Right atrium auricular region (tissue), 2 donors: ENCODE measurements at regions not wholly inside any gene's neighbourhood (a gene's known extent, or its start where the extent isn't known, plus 50 kb on each side); places are given as distances from the start of the nearest gene placed in this dataset.

ENCODE experiments used
- DNase-seq: peaks from one replicate; pipeline ENCODE4 v3.0.0-alpha.2; 2019; ENCODE audit warnings: low spot score
- H3K27ac ChIP-seq, 2 donors: fragments of 200-600 bp; sonication (generic); 1 replicate in 1 of 2; 2 replicates in 1 of 2; pipeline ENCODE4 v1.5.1; 2016 to 2019
- H3K27me3 ChIP-seq, 2 donors: fragments of 200-600 bp; sonication (generic); one replicate each; pipeline versions ENCODE4 v1.5.1 to v1.6.0; 2017 to 2019
- H3K36me3 ChIP-seq: fragments of 200-600 bp; sonication (generic); one replicate; pipeline ENCODE4 v1.5.1; 2016
- H3K4me1 ChIP-seq, 2 donors: fragments of 200-600 bp; sonication (generic); one replicate each; pipeline versions ENCODE4 v1.5.1 to v1.6.0; 2017 to 2019
- H3K4me3 ChIP-seq, 2 donors: fragments of 200-600 bp; sonication (generic); 1 replicate in 1 of 2; 2 replicates in 1 of 2; pipeline ENCODE4 v1.5.1; 2017 to 2019; ENCODE audit warnings: mild to moderate bottlenecking in 1 of 2, moderate library complexity in 1 of 2
- H3K9me3 ChIP-seq, 2 donors: fragments of 200-600 bp; sonication (generic); one replicate each; pipeline ENCODE4 v1.5.1; 2019
- CTCF ChIP-seq, 2 donors: fragments of 200-600 bp; sonication (generic); IDR thresholded peaks; one replicate each; pipeline ENCODE4 v1.5.1; 2019; ENCODE audit warnings: antibody characterized with exemption in 2 of 2

DNA sequence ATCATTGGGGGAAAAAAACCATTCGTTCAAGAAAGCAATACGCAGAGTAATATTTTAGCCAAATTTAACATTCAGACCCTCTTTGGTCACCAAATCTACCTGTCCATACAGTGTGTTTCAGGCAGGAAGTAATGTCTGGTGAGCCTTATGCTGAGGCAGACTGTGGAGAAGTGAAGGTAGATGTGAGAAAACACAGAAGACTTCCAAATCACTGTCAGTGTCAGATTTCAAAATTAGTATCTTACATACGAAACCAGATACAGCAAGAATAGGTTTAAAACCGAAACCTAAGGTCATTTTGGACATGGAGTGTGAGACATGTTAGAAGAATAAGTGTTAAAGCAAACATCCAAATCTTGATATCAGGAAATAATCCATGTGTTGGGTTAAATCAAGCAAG, 664.5 kb upstream of the HTR2C start:
- TF ChIP-seq CTCF (IDR thresholded peaks at IDR 0.05), result no peak
- Histone ChIP-seq H3K4me3 (no peak overlapping the region), H3K9me3 (peaks cover 0 to under 1% of the 10 kb centered on the region in 2 donors), H3K27ac (no peak overlapping the region), H3K4me1 (no peaks in the 10 kb centered on the region), H3K36me3 (no peaks in the 10 kb centered on the region), H3K27me3 (no peaks in the 10 kb centered on the region)
- no peak for DNase-seq

- Histone ChIP-seq H3K4me3 (no peak overlapping the region), H3K36me3 (no peaks in the 10 kb centered on the region), H3K27ac (no peak overlapping the region), H3K4me1 (no peaks in the 10 kb centered on the region), H3K9me3 (no peaks in the 10 kb centered on the region), H3K27me3 (no peaks in the 10 kb centered on the region)
- no peak for DNase-seq
- no peak for TF ChIP-seq CTCF (IDR thresholded peaks at IDR 0.05)
Measured at GRCh38 chrX:113906168-113906567, 677.7 kb upstream of the HTR2C start.

GRCh38 chrX:113892891-113893290, 691.0 kb upstream of the HTR2C start:
- no peak for DNase-seq
- Histone ChIP-seq H3K27me3 (no peaks in the 10 kb centered on the region), H3K9me3 (peaks cover 0 to 16% of the 10 kb centered on the region in 2 donors), H3K27ac (no peak overlapping the region), H3K4me3 (no peak overlapping the region), H3K4me1 (no peaks in the 10 kb centered on the region), H3K36me3 (no peaks in the 10 kb centered on the region)
- TF ChIP-seq CTCF (IDR thresholded peaks at IDR 0.05), result no peak

DNA sequence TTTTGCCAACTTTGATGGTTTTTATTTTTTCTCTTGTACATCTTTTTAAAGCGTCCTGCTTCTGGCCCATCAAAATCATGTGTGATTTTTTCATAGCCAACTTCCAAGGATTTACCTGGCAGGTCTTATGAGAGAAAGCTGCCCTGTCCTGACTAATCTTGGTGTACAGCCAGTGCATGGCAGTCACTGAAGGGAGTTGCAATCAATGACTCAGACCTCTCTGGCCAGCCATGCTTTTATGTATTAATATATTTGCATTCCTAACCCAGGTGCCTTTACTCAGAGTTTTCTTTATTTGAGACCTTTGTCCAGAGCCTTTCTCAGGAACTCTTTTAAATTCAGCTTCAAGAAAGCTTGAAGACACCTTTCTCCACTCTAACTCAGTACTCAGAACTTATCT, 691.5 kb upstream of the HTR2C start:
- no peak for TF ChIP-seq CTCF (IDR thresholded peaks at IDR 0.05)
- Histone ChIP-seq H3K9me3 (peaks cover 0 to 16% of the 10 kb centered on the region in 2 donors), H3K27me3 (no peaks in the 10 kb centered on the region), H3K27ac (no peak overlapping the region), H3K4me3 (no peak overlapping the region), H3K36me3 (no peaks in the 10 kb centered on the region), H3K4me1 (no peaks in the 10 kb centered on the region)
- DNase-seq, result no peak

DNA sequence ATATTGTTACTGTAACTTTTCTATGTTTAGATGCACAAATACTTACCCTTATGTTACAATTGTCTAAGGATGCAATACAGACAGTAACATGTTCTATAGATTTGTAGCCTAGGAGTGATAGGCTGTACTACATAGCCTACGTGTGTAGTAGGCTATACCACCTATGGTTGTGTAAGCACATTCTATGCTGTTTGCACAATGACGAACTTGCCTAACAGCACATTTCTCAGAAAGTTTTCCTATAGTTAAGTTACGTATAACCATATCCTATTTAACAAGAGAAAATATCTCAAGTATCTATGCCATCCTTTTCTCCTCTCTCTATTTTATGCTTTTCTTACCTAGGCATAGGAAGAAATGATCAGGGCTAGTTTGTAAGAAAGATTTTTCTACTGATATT, 710.8 kb upstream of the HTR2C start:
- DNase-seq, result no peak
- no peak overlapping the region for H3K4me3 ChIP-seq
- H3K4me1 ChIP-seq, result no peaks in the 10 kb centered on the region
- no peaks in the 10 kb centered on the region for H3K27me3 ChIP-seq
- H3K27ac ChIP-seq, result no peak overlapping the region
- no peaks in the 10 kb centered on the region for H3K9me3 ChIP-seq
- no peaks in the 10 kb centered on the region for H3K36me3 ChIP-seq
- TF ChIP-seq CTCF (IDR thresholded peaks at IDR 0.05), result no peak

- no peaks in the 10 kb centered on the region for H3K27me3 ChIP-seq
- H3K9me3 ChIP-seq, result no peaks in the 10 kb centered on the region
- H3K4me3 ChIP-seq, result no peak overlapping the region
- H3K27ac ChIP-seq, result no peak overlapping the region
- DNase-seq, result no peak
- no peak for TF ChIP-seq CTCF (IDR thresholded peaks at IDR 0.05)
- H3K36me3 ChIP-seq, result no peaks in the 10 kb centered on the region
- H3K4me1 ChIP-seq, result no peaks in the 10 kb centered on the region
Measured at GRCh38 chrX:113868711-113869110, 715.2 kb upstream of the HTR2C start.
